HG03457 (cell line): ENCODE measurements at regions not wholly inside any gene's neighbourhood (a gene's known extent, or its start where the extent isn't known, plus 50 kb on each side); places are given as distances from the start of the nearest gene placed in this dataset.

Experiments used
- ATAC-seq: cut with Tn5 transposase; IDR thresholded peaks from one replicate; pipeline ENCODE4 v1.9.1; 2021; ENCODE audit warnings: moderate number of reproducible peaks; ENCODE audit not compliant: unreplicated experiment

DNA sequence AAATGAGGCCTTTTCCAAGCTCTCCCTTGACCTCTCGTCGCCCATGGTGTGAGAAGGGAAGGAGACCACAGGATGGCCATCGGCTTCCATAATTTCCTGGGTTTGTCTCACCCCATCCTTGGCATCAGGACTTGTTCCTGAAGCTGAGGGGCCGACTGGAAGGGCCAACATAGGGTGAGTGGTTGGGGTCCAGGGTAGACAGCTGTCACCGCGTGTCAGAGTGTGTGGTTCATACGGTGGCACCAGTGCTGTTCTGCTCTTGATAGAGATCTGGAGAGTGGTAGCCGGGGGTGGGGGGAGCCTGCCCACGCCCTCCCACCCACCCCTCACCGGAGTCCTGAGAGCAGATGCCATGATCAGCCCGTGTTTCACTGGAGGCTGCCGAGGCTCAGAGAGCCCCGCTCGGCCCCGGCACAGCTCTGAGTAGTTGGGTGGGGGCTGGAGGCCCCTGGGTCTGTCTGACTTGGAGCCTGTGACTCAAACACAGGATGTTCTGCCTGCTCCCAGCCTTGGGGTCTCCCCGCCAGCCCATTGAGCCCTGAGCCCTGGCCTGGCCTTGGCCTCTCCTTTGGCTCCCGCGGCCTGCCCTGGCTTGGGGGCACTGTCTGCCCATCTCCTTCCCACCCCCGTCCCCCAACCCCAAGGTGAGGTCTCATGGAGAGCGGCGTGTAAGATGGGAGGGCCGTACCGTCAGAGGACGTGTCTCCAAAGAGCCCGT, 53.1 kb upstream of the IER5L start:
- no peak for ATAC-seq

DNA sequence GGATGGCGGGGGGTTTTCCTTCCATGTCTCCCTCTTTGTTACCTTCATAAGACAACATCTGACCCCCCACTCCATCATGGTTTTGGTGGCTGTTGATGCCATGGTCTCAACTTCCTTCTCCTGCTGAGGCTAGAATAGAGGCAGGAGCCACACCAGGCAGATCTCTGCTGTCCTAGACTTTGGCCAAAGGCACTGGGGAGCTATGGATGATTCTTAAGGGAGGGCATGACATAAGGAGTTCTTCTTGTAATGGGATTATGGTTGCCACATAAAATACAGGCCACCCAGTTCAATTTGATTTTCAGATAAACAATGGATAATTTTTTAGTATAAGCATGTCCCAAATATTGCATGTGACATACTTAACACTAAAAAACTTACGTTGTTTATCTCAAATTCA, 52.2 kb upstream of the IER5L start:
- ATAC-seq = no peak
